Right kidney (tissue), 1 donor: ENCODE measurements at regions not wholly inside any gene's neighbourhood (a gene's known extent, or its start where the extent isn't known, plus 50 kb on each side); places are given as distances from the start of the nearest gene placed in this dataset.

Experiments
- DNase-seq: peaks from one replicate; pipeline ENCODE4 v3.0.0-alpha.2; 2016

GRCh38 chr13:105201351-105201750 lies 1334.1 kb downstream of the EFNB2 start:
- DNase-seq: no peak

- no peak for DNase-seq
Measured at GRCh38 chr13:105200181-105200580, 1335.3 kb downstream of the EFNB2 start.

- DNase-seq: no peak
Measured at GRCh38 chr13:105196052-105196451, 1339.4 kb downstream of the EFNB2 start.

- no peak for DNase-seq
Measured at GRCh38 chr13:105193026-105193425, 1342.4 kb downstream of the EFNB2 start.

GRCh38 chr13:105184201-105184600 lies 1351.3 kb downstream of the EFNB2 start:
- DNase-seq: no peak

GRCh38 chr13:105177265-105177900 lies 1358.1 kb downstream of the EFNB2 start:
- DNase-seq: no peak

GRCh38 chr13:105170438-105170837 lies 1365.0 kb downstream of the EFNB2 start:
- DNase-seq: no peak

GRCh38 chr13:105168295-105168694 lies 1367.2 kb downstream of the EFNB2 start:
- no peak for DNase-seq

GRCh38 chr13:105167385-105167784 lies 1368.1 kb downstream of the EFNB2 start:
- no peak for DNase-seq

- no peak for DNase-seq
Measured at GRCh38 chr13:105165449-105166125, 1369.9 kb downstream of the EFNB2 start.

- no peak for DNase-seq
Measured at GRCh38 chr13:105159841-105160240, 1375.6 kb downstream of the EFNB2 start.

GRCh38 chr13:105153611-105154010 lies 1381.9 kb downstream of the EFNB2 start:
- DNase-seq: no peak

GRCh38 chr13:105151639-105152038 lies 1383.8 kb downstream of the EFNB2 start:
- no peak for DNase-seq

- no peak for DNase-seq
Measured at GRCh38 chr13:105147461-105147860, 1388.0 kb downstream of the EFNB2 start.

GRCh38 chr13:105144936-105145335 lies 1390.5 kb downstream of the EFNB2 start:
- no peak for DNase-seq

GRCh38 chr13:105144020-105144419 lies 1391.4 kb downstream of the EFNB2 start:
- DNase-seq: no peak

- no peak for DNase-seq
Measured at GRCh38 chr13:105142556-105142955, 1392.9 kb downstream of the EFNB2 start.

- peak; percentile 16 for DNase-seq
Measured at GRCh38 chr13:105139380-105140285, 1395.8 kb downstream of the EFNB2 start.

GRCh38 chr13:105139048-105139379 lies 1396.4 kb downstream of the EFNB2 start:
- DNase-seq: no peak

GRCh38 chr13:105135852-105136615 lies 1399.4 kb downstream of the EFNB2 start:
- DNase-seq: no peak

- no peak for DNase-seq
Measured at GRCh38 chr13:105127732-105128131, 1407.7 kb downstream of the EFNB2 start.

- DNase-seq: no peak
Measured at GRCh38 chr13:105121221-105121620, 1414.2 kb downstream of the EFNB2 start.
